ENCODE measurements at regions not wholly inside any gene's neighbourhood (a gene's known extent, or its start where the extent isn't known, plus 50 kb on each side); places are given as distances from the start of the nearest gene placed in this dataset.
"Not testable (repeated sequence)": the region's sequence is repeated elsewhere in the genome, so short reads cannot be mapped to it uniquely, and the experiment has no call there.

DNA sequence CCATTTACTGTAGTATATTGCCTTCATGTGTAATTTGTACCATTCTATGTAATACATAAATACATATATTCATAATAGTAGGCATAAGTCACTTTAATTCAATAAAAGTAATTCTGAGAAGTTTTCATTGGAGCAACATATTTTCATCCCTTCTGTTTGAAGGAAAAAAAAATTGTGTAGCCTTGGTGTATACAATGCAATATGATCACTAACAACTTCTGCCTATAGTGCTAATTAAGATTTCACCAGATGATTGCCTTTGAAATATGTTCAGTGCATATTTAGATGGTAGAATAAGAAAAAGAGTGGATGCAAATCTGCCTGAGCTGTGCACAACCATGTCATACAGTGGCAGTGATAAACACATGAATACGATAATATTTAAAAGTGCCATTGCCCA, 996.8 kb downstream of the EFNA5 start:
- no peak for DNase-seq

DNA sequence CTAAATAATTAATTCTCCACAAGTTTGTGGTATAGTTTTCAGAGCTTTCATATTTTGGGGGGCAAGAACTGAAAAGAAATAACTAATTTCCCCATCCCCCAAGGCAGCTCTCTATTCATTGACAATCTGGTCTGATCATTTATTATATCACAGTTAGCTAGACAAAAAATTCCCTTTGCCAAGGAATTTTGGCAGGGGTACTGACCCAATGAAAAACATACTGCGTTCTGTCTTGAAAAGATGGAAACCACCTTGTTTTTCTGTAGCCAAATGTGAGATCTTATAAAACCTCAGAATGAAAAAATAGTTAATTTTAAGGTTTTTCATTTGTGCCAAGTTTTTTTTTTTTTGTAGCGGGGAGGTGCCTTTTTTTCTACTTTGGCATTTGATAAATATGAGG, 1008.9 kb downstream of the EFNA5 start:
- DNase-seq, result no peak

DNA sequence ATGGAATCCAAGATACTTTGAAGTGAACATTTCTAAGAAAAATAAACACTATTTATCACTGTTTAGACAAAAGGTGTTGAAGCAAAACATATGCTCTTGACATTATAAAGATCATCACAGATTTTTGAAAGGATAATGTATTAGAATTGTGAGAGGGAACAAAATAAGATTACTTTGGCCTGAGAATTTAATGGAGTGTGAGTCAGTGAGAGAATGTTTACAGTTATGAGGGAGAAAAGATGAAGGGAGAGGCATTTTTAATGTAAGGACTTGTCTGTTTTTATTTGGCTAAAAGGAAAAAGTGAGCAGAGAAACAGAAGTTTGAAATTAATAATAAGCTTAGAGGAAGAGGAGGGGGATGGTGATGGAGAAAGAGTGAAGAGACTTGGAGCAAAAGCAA, 1010.1 kb downstream of the EFNA5 start:
- no peak for DNase-seq

DNA sequence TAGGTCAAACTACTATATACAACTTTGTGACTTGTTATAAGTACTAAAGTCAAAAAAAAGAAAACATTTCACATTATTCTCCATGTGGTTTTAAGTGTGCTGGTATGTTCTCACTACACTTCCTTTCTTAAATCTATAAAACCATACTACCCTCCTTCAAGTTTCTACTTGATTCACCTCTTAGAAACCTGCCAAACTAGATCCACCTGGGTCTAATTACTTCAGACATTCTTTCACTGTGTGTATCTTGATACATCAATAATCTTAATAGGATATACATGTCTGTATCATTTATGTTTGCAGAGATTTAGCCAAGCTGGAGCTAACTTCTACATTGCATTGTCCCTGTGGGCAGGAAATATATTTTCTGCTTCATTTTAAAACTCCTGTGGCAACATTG, 1012.6 kb downstream of the EFNA5 start:
- DNase-seq, result no peak

DNA sequence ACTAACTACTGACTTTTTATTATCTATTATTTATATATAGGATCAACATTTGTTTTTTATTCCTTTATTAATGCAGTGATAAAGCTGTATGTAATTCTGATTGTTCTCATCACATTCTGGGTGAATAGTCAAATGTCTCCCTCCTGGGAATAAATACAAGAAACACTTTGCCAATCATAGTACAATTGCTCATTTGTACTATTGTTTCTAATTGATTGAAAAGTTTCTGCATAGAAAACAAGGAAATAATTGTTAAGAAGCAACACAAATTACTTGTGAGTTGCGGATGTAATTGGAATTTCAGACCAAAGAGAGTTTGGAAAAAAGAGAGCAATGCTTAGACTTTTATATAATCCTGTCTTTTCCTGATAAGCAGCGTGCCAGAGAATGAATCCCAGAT, 1013.9 kb downstream of the EFNA5 start:
- no peak for DNase-seq

DNA sequence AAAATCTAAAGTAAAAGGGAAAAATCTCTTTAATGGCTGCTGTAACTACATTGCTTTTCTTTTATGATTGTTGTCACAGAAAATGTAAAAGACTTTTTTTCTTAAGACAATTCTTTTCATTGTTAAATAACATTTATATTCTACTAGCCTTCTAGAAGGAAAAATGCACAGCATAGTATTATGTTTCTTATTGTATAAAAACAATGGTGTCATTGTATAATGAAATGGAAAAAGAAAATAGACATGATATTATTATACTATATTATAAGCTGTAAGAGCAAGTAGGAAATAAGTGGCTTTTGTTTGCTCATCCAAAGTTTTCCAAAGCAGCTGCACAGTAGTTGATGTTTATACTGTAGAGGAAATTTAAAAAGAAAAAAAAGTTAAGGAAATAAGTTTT, 1021.7 kb downstream of the EFNA5 start:
- no peak for DNase-seq

DNA sequence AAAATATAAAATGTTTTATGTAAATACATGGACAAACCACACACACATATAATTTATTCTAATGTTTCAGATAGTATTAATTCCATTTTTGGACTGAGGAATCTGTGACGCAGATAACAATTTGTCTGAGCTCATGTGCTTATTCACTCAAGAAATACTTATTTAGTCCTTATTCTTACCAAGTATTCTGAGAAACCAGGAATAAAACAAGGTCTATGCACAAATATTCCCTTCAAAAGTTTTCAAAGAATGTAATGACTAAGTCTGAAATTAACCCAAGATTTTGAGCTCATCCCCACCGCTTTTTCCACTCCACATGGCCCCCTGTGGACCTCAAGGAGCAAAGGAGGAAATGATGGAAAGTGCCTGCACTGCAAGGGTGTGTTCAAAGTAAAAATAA, 1022.3 kb downstream of the EFNA5 start:
- DNase-seq, result no peak

DNA sequence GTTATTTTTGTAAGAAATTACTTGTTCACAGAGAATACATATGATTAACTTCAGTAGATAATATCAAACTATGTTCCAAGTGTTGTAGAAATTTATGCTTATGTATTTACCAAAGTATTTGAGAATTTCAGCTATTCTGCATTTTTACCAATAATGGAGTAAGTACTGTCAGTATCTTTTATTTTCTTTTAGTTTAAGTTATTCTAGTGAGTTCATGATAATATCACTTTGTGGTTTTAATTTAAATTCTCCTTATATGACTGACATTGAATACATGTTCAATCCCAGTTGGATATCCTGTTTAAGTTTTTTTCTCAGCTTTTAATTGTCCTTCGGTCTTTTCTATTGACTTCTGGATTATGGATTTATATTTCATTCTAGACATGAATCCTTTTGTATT, 1024.6 kb downstream of the EFNA5 start:
- no peak for DNase-seq

DNA sequence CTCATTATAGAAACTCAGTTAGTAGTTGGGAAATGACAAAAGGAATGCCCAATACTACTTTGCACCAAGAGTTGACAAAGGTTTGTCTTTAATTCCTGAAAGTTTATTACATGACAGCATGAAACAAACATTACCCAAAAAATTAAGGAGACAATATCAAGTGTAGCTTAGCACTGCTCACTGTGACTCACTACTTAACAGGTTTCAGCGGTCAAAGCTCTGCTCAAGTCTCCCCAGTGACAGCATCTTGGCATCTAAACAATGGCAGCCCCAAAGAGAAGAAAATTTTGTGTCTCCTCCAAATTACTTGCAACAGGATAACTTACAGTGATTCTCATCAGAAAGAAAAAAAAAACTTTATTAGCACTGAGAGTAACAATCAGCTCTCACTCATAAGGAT, 1030.2 kb downstream of the EFNA5 start:
- DNase-seq, result no peak

DNA sequence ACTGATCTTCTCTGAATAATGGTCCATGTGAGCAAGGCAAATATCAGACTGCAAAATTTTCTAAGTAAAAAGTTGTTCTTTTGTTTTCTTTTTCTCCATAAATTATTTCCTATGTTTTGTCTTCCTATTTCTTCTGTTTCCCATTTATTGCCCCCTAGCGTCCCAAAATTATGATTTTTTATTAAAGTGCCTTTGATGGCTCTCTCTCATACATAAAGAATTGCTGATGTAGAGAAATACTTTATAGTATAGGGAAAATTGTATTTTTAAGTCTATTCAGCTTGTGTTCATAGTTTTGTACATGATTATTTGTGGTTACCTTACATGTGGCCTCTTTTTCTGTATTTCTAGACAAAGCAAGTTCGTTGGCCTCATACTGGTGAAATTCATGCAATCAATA, 1031.2 kb downstream of the EFNA5 start:
- DNase-seq, result no peak

DNA sequence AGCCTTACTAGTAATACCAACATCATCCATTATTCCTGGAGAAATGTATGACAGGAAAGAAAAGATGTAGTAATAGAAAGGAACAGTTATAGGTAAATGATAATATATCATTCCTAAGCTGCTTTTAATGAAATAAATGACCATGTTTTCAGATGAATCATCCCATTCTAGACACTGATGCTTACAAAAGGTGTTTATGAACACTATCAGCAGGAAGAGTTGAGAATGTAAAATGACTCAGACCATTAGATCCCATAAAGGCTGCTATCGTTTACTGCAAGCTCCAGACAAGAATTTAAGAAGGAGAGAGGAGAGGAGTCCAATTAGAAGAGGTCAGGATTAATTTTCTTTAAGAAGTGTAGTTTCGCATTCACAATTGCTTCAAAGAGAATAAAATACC, 1033.5 kb downstream of the EFNA5 start:
- no peak for DNase-seq

DNA sequence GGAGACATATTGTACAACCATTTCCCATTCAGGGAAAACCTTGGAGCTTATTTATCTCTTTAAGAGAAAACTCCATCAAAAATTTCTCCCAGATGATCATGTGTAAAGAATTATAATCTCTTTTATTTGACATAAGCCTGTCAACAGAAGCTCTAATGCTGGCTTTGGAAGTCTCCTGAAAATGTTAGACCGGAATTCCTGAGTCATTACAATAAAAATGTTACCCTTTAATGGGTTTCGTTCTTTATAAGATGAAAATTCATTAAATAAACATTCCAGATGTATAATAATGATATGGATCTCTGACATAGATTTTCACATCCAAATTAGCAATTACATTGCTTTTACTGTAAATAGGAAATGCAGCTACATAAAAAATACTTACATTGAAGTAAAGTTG, 1036.4 kb downstream of the EFNA5 start:
- DNase-seq, result no peak

DNA sequence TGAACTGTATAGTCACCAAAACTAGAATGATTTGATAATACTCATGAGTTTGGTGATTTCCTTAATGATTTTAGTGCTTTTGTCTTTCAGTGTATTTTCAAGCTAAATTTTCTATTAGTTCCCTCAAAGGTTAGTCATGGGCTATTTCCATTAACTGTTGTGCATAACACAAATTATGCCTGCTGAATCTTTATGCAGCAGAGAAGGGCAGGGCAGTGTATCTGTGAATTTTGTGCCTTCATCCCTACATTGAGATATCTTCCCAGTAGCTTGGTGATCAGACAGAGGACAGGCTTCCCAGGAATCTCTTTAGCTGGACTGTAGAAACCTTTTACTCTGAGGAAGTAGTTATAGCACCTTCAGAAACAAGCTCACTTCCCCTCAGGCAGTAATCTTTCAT, 1036.9 kb downstream of the EFNA5 start:
- DNase-seq, result no peak

DNA sequence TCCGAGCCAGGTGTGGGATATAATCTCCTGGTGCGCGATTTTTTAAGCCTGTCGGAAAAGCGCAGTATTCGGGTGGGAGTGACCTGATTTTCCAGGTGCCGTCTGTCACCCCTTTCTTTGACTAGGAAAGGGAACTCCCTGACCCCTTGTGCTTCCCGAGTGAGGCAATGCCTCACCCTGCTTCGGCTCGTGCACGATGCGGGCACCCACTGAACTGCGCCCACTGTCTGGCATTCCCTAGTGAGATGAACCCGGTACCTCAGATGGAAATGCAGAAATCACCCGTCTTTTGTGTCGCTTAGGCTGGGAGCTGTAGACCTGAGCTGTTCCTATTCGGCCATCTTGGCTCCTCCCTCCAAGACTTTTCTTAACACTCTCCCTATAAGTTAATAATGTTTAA, 1042.3 kb downstream of the EFNA5 start:
- DNase-seq, result not testable (repeated sequence)

DNA sequence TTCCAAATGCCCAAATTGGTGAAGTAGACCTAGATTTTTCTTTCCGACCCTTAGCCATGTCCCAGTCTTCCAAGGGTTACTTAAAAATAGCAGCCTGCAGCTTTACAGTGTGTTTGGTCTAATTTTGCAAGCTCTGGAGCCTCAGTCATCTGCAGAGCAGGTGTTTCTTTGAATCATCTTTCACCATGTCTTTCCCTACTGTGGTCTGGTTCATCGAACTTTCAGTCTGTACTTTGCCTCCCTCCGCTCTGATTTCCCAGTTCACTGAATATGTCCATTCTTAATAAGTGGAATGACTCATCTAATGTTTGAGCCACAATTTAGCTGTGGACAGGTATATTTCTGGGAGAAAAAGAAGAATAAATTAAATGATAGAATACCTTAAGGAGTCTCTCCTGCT, 1060.7 kb downstream of the EFNA5 start:
- DNase-seq, result no peak

DNA sequence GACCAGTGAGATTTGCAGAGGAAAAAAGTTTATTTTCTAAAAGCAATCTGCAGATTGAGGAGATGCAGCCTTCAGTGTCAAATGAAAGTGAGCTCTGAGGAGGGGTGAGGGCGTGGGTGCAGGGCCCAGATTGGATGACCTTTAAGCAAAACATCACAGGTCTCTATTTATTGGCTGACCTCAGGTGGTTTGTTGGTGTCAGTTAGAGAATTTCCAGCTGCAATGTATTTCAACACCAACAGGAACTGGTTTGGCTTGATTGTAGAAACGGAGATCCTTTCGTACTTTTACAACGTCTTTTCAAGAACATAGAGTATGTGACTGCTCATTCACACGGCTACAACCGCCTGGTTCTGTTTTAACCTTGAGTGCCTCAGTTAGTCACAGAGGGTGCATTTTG, 1069.1 kb downstream of the EFNA5 start:
- no peak for DNase-seq

DNA sequence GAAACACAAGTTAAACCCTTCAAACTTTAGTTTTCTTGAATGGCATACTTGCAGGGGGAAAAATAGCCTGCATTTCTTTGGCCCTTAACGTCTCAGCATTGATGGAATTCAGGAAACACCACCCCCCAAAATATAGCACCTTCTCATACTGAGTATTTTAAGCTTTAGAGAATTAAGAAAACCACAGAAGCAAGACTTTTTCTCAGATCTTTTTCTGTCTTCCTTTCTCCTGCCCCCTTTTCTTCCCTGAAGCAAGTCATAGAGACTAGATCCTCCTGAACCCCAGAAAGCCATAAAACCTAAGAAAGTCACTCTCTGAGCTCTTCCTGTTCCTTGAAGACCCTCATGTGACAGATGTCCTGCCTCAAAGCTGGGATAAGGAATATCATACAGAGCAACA, 1069.9 kb downstream of the EFNA5 start:
- no peak for DNase-seq

DNA sequence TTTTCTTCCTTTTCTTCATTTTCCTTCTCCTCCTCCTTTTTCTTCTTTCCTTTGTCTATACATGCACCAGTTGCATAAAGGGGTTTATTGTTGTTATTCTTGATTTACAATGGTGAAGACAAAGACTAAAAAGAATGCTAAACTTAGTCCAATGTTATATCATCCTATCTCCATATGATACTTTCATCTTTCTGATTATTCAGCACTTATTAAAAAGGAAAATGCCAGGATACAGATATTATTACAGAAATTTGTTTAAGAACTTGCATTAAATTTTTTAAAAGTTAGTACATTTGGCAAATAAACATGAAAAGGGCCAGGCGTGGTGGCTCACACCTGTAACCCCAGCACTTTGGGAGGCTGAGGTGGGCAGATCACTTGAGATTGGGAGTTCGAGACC, 1074.9 kb downstream of the EFNA5 start:
- no peak for DNase-seq

DNA sequence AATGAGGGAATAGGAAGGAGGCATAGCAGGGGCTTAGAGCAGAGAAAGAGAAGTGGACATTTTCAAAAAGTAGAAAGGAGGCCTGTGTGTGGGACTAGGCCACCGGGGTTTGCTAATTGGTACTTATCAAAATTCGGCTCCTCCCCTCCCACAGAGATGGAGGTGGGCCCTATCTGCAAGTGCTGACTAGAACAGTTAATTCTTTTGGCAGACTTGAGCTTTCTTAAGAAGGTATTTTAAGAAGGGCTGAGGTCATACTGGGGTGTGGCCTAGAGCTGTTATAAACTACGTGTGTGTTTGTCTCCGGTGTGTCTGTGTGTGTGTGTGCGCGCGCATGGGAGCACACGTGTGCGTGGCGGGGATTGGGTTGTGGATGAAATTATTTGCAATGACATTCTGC, 1086.5 kb downstream of the EFNA5 start:
- no peak for DNase-seq

DNA sequence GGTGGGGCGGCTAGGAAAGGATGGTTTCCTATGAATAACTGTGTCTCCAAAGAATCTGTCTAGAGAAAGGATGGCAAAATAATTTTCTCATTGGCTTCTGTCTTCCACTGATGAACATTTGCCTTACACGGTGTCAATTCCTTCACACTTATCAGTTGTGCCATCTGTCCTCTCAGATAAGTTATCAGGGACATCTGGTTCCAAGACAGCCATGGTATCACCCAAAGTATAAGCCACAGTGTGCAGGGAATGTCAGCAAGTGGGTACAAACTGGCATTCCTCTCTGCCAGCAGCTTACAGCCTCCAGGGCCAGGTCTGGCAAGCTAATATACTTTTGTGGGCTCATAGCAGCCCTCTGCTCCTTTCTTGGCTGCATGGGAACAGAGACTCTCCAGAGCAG, 1092.0 kb downstream of the EFNA5 start:
- no peak for DNase-seq

DNA sequence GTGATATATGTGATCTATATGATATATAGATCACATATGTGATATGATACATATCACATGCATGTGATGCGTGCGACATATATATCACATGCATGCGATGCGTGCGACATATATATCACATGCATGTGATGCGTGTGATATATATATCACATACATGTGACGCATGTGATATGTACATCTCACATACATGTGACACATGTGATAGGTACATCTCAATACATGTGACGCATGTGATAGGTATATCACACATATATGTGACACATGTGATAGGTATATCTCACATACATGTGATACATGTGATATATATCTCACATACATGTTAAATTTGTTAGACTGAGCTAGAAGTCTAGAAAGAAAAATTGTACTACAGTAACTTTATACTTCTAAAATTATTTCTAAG, 1095.9 kb downstream of the EFNA5 start:
- DNase-seq, result no peak

DNA sequence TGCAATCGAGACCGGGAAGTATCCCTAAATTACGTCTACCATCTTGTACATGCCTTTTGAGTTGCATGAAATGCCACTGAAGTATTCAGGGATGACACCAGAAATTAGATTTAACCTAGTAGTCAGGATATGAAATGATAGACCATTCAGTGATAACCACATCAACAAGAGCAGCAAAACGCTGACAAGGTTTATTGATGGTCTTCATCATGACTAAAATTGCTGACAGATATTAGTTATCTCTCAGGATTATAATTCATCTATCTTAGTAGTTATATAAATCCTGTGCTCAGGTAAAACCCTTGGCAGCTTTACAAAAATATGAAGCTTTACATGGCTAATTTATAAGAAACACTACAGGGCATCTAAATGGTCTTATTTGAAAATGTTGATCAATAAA, 1104.7 kb downstream of the EFNA5 start:
- DNase-seq, result no peak

DNA sequence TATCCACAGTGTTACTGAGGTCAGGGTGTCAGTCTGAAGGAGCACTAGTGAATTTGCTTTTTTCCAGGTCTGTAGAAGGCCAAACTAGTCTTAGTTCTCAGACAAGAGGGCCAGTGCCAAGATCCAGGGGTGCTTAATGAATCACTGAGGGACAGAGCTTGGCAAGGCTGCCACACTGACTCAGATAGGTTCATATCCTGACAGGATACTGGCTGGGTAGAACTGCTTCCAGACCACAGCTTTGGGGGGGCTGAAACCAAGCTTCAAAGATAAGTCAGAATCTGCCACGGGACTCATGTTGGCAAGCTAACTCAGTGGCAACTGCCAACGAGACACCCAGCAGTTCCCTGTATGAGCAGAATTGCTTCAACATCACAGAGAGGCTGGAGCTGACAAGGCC, 1125.4 kb downstream of the EFNA5 start:
- no peak for DNase-seq

DNA sequence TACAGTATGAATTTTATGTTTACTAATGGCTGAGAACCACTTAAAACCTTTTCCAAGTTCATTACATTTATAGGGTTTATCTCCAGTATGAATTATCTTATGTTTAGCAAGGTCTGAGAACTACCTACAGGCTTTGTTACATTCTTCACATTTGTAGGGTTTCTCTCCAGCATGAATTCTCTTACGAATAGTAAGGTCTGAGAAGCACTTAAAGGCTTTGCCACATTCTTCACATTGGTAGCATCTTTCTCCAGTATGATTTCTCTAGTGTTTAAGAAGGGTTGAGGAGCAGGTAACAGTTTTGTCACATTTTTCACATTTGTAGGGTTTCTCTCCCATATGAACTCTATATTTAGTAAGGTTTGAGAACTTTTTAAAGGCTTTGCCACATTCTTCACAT, 1127.4 kb downstream of the EFNA5 start:
- DNase-seq, result no peak

DNA sequence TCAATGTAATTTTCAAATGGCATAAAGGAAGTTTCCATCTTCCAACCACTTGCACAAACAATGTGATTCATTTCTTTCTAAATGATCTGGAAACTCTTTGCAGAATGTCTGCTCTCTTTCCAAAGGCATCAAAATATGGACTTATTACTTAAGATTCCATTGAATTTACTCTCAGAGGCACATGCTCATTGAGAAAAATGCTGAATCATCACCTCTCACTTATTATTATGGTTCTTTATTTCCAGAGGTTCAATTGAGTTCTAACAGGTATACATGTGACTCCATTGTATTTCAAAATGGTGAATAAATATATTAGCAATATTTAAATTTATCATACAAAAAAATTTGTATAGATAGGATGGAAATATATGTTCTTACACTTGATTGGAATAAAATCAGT, 1140.6 kb downstream of the EFNA5 start:
- no peak for DNase-seq

DNA sequence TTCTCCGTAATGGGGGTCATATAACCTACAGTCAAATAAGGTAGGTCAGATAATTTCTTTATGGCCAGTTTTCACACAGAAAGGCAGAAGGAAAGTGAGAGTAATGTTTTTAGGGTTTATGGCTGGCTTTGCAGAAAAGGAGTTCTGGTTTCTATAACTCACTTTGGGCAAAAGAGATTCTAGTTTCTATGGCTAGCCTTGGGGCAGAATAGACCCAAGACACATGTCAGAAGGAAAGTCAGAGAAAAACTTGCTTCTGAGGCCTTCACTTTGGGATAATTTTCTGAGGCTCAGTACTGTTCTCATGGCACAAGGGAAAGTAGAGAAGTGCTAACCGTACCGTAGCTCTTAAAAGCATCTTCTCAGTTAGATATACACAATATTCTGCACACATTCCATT, 1145.3 kb downstream of the EFNA5 start:
- DNase-seq, result no peak
